H1 (cell line): ENCODE measurements at regions not wholly inside any gene's neighbourhood (a gene's known extent, or its start where the extent isn't known, plus 50 kb on each side); places are given as distances from the start of the nearest gene placed in this dataset.

Source experiments
- CTCF ChIA-PET: fragments of 300-600 bp; sonication (Branson Sonifier 250); formaldehyde crosslinking; loops from one replicate; lab custom pipeline; 2021; ENCODE audit not compliant: partially characterized antibody; lab: Charles Lee
- POLR2A ChIA-PET: fragments of 300-600 bp; sonication (Branson Sonifier 250); formaldehyde crosslinking; loops from one replicate; lab custom pipeline; 2021; ENCODE audit warnings: inconsistent platforms; ENCODE audit not compliant: partially characterized antibody; lab: Charles Lee
- DNase-seq, 2 experiments: peaks; one replicate each; pipeline versions ENCODE4 v3.0.0 to v3.0.0-alpha.2; 2010 to 2022; ENCODE audit warnings: low spot score in 2 of 2, low read depth in 1 of 2, mixed read lengths in 1 of 2
- FAIRE-seq: peaks from 2 replicates; lab custom pipeline; 2011; peaks lifted over from hg19 to GRCh38; lab: Jason Lieb, UNC
- H2AFZ ChIP-seq: 2 replicates; pipeline ENCODE4 v1.8.1; 2012; ENCODE audit warnings: low read length, inconsistent platforms
- H2AK5ac ChIP-seq: 2 replicates; pipeline ENCODE4 v1.6.1; 2013; ENCODE audit warnings: low read depth, low read length
- H2BK120ac ChIP-seq: replicated peaks from 2 replicates; pipeline ENCODE3; 2013; ENCODE audit warnings: low read depth, low read length, inconsistent platforms
- H2BK12ac ChIP-seq: 2 replicates; pipeline ENCODE4 v1.6.1; 2013; ENCODE audit warnings: low read depth, low read length
- H2BK15ac ChIP-seq: 2 replicates; pipeline ENCODE4 v1.6.1; 2013; ENCODE audit warnings: low read length
- H2BK20ac ChIP-seq: 2 replicates; pipeline ENCODE4 v1.6.1; 2013; ENCODE audit warnings: low read length
- H2BK5ac ChIP-seq: 2 replicates; pipeline ENCODE4 v1.6.1; 2013; ENCODE audit warnings: low read depth, low read length
- H3K14ac ChIP-seq: 2 replicates; pipeline ENCODE4 v1.6.1; 2013; ENCODE audit warnings: inconsistent platforms; ENCODE audit not compliant: insufficient read length
- H3K18ac ChIP-seq: 2 replicates; pipeline ENCODE4 v1.6.1; 2013; ENCODE audit warnings: low read length; ENCODE audit errors: extremely low read depth
- H3K23ac ChIP-seq: 2 replicates; pipeline ENCODE4 v1.6.1; 2013; ENCODE audit warnings: inconsistent platforms; ENCODE audit not compliant: insufficient read length
- H3K23me2 ChIP-seq: 2 replicates; pipeline ENCODE4 v1.6.1; 2013; ENCODE audit warnings: low read depth, low read length
- H3K27ac ChIP-seq: 2 replicates; pipeline ENCODE4 v1.6.1; 2011; ENCODE audit warnings: low read depth, low read length, inconsistent platforms
- H3K27me3 ChIP-seq, 4 experiments: replicated peaks in 1 of 4; 1 replicate in 1 of 4; 2 replicates in 3 of 4; pipeline versions ENCODE4 v1.6.1 to v1.8.1; 2011 to 2013; ENCODE audit warnings: low read length in 3 of 4, mild to moderate bottlenecking in 3 of 4, inconsistent platforms in 2 of 4, mixed read lengths in 2 of 4, moderate library complexity in 1 of 4; ENCODE audit not compliant: control insufficient read depth in 3 of 4, insufficient read depth in 3 of 4; ENCODE audit errors: extremely low read depth in 1 of 4
- H3K36me3 ChIP-seq, 4 experiments: 2 replicates each; pipeline versions ENCODE4 v1.6.1 to v1.8.1; 2011 to 2013; ENCODE audit warnings: mild to moderate bottlenecking in 4 of 4, low read length in 3 of 4, moderate library complexity in 2 of 4, control low read depth in 1 of 4, inconsistent platforms in 1 of 4; ENCODE audit not compliant: insufficient read depth in 4 of 4, control insufficient read depth in 2 of 4
- H3K4ac ChIP-seq: replicated peaks from 2 replicates; pipeline ENCODE3; 2013; ENCODE audit warnings: low read length, low read depth, mixed read lengths, inconsistent platforms; ENCODE audit not compliant: insufficient read length
- H3K4me1 ChIP-seq, 4 experiments: replicated peaks in 1 of 4; 1 replicate in 1 of 4; 2 replicates in 3 of 4; pipeline versions ENCODE4 v1.6.1 to v1.8.1; 2011 to 2013; ENCODE audit warnings: low read length in 3 of 4, inconsistent platforms in 2 of 4, mixed read lengths in 1 of 4; ENCODE audit not compliant: insufficient read depth in 4 of 4, control insufficient read depth in 3 of 4
- H3K4me2 ChIP-seq, 2 experiments: 2 replicates each; pipeline versions ENCODE4 v1.6.1 to v1.8.1; 2011 to 2013; ENCODE audit warnings: low read depth in 2 of 2, low read length in 2 of 2, control low read depth in 1 of 2, inconsistent platforms in 1 of 2, mild to moderate bottlenecking in 1 of 2; ENCODE audit not compliant: insufficient read depth in 1 of 2
- H3K4me3 ChIP-seq, 4 experiments: fragments of 200-600, 300-600 bp in 1 of 4; sonication (generic), shearing (Covaris generic), sonication (Bioruptor Twin) in 1 of 4; 2 replicates each; pipeline versions ENCODE4 v1.5.1 to v1.8.1; 2011 to 2016; ENCODE audit warnings: low read length in 4 of 4, low read depth in 3 of 4, control low read depth in 2 of 4, inconsistent platforms in 2 of 4, mild to moderate bottlenecking in 2 of 4, mixed read lengths in 1 of 4, moderate library complexity in 1 of 4; ENCODE audit not compliant: insufficient read depth in 2 of 4; ENCODE audit errors: extremely low read depth in 1 of 4
- H3K56ac ChIP-seq: replicated peaks from 2 replicates; pipeline ENCODE3; 2013; ENCODE audit warnings: low read depth, mild to moderate bottlenecking, mixed read lengths, low read length, inconsistent platforms; ENCODE audit not compliant: insufficient read length
- H3K79me1 ChIP-seq: 2 replicates; pipeline ENCODE4 v1.6.1; 2013; ENCODE audit warnings: low read depth, low read length, control low read depth
- H3K79me2 ChIP-seq, 2 experiments: 2 replicates each; pipeline versions ENCODE4 v1.6.1 to v1.8.1; 2012 to 2013; ENCODE audit warnings: low read length in 2 of 2, mild to moderate bottlenecking in 2 of 2, inconsistent platforms in 1 of 2; ENCODE audit not compliant: insufficient read depth in 2 of 2, control insufficient read depth in 1 of 2
- H3K9ac ChIP-seq, 4 experiments: replicated peaks in 1 of 4; 1 replicate in 1 of 4; 2 replicates in 3 of 4; pipeline versions ENCODE4 v1.6.1 to v1.8.1; 2011 to 2013; ENCODE audit warnings: low read depth in 3 of 4, low read length in 3 of 4, control low read depth in 2 of 4, mild to moderate bottlenecking in 2 of 4, moderate library complexity in 2 of 4, inconsistent platforms in 1 of 4; ENCODE audit errors: extremely low read depth in 1 of 4
- H3K9me3 ChIP-seq, 2 experiments: 2 replicates each; pipeline versions ENCODE4 v1.6.1 to v1.8.1; 2012 to 2013; ENCODE audit warnings: mild to moderate bottlenecking in 2 of 2, moderate library complexity in 2 of 2, control low read depth in 1 of 2, inconsistent platforms in 1 of 2, low read depth in 1 of 2, low read length in 1 of 2, mixed read lengths in 1 of 2; ENCODE audit not compliant: insufficient read depth in 2 of 2
- H4K20me1 ChIP-seq, 2 experiments: replicated peaks in 1 of 2; 2 replicates each; pipeline versions ENCODE3 to v1.8.1; 2011 to 2013; ENCODE audit warnings: inconsistent platforms in 2 of 2, low read length in 2 of 2, mild to moderate bottlenecking in 1 of 2; ENCODE audit not compliant: insufficient read depth in 2 of 2, control insufficient read depth in 1 of 2
- H4K5ac ChIP-seq: 2 replicates; pipeline ENCODE4 v1.6.1; 2013; ENCODE audit warnings: low read length, low read depth, mixed read lengths, inconsistent platforms; ENCODE audit not compliant: insufficient read length
- H4K8ac ChIP-seq: 2 replicates; pipeline ENCODE4 v1.8.0; 2013; ENCODE audit warnings: mild to moderate bottlenecking, moderate library complexity, low read length, inconsistent platforms; ENCODE audit not compliant: insufficient read depth; ENCODE audit errors: extremely low read depth
- H4K91ac ChIP-seq: replicated peaks from 2 replicates; pipeline ENCODE3; 2013; ENCODE audit warnings: low read length, mixed read lengths, inconsistent platforms; ENCODE audit not compliant: insufficient read length
- CBX5 ChIP-seq: fragments of 300-800, 300-1000 bp; sonication (generic); IDR thresholded peaks from 2 replicates; pipeline ENCODE4 v1.7.1; 2016; ENCODE audit warnings: antibody characterized with exemption, low read length, low read depth
- CHD1 ChIP-seq: IDR thresholded peaks from 2 replicates; pipeline ENCODE4 v1.6.1; 2012; ENCODE audit warnings: low read depth, low read length, improper control_type of control experiment
- EP300 ChIP-seq, 2 experiments: IDR thresholded peaks; 1 replicate in 1 of 2; 2 replicates in 1 of 2; pipeline ENCODE4 v1.6.1; 2011 to 2012; ENCODE audit warnings: low read depth in 2 of 2, low read length in 2 of 2, mild to moderate bottlenecking in 2 of 2, borderline replicate concordance in 1 of 2, inconsistent platforms in 1 of 2, moderate library complexity in 1 of 2
- GTF2F1 ChIP-seq: IDR thresholded peaks from 2 replicates; pipeline ENCODE4 v1.6.1; 2012; ENCODE audit warnings: low read depth, low read length, improper control_type of control experiment, borderline replicate concordance
- POU5F1 ChIP-seq: IDR thresholded peaks from 2 replicates; pipeline ENCODE4 v1.6.1; 2011; ENCODE audit warnings: low read depth, mild to moderate bottlenecking, low read length, moderate library complexity
- RBBP5 ChIP-seq: IDR thresholded peaks from 2 replicates; pipeline ENCODE4 v1.7.1; 2012; ENCODE audit warnings: low read depth, mild to moderate bottlenecking, inconsistent platforms, low read length, moderate library complexity, borderline replicate concordance
- SAP30 ChIP-seq: fragments of 300-600 bp; sonication (generic); IDR thresholded peaks from 2 replicates; pipeline ENCODE4 v1.7.1; 2012; ENCODE audit warnings: low read length, moderate library complexity, mild to moderate bottlenecking, inconsistent platforms; ENCODE audit not compliant: insufficient read depth, insufficient replicate concordance
- SIRT6 ChIP-seq: IDR thresholded peaks from one replicate; pipeline ENCODE4 v1.7.1; 2012; ENCODE audit warnings: low read length, inconsistent platforms
- SP2 ChIP-seq: IDR thresholded peaks from 2 replicates; pipeline ENCODE4 v1.6.1; 2012; ENCODE audit warnings: mild to moderate bottlenecking, low read length, inconsistent platforms
- SRF ChIP-seq: IDR thresholded peaks from 2 replicates; pipeline ENCODE4 v1.6.1; 2011; ENCODE audit warnings: mild to moderate bottlenecking, low read depth, low read length, moderate library complexity
- SUZ12 ChIP-seq: fragments of 200-600 bp; sonication (generic); IDR thresholded peaks from 2 replicates; pipeline ENCODE4 v1.6.1; 2012; ENCODE audit warnings: mild to moderate bottlenecking, inconsistent platforms, low read length, moderate library complexity, mixed read lengths
- TEAD4 ChIP-seq: IDR thresholded peaks from 2 replicates; pipeline ENCODE4 v1.6.1; 2012; ENCODE audit warnings: low read depth, low read length, inconsistent platforms, mixed read lengths
- USF2 ChIP-seq: IDR thresholded peaks from 2 replicates; pipeline ENCODE4 v1.6.1; 2011; ENCODE audit warnings: low read length, improper control_type of control experiment
- WGBS, 2 experiments: shearing (Covaris generic) in 1 of 2; methylation state at CpG; one replicate each; pipeline versions ENCODE4 v1.1.6 to v1.1.7; 2013 to 2015; ENCODE audit warnings: low lambda C conversion rate in 2 of 2, mixed read lengths in 2 of 2, inconsistent platforms in 1 of 2, low coverage in 1 of 2, missing lambda C conversion rate in 1 of 2; ENCODE audit not compliant: insufficient replicate concordance in 2 of 2, insufficient coverage in 1 of 2, insufficient read length in 1 of 2; ENCODE audit errors: extremely low coverage in 1 of 2, missing lambda C conversion rate in 1 of 2; 5-methylcytosine and 5-hydroxymethylcytosine counted together
- TF ChIP-seq, protein P1 (sequence below): IDR thresholded peaks from 2 replicates; pipeline ENCODE4 v1.6.1; 2011; ENCODE audit warnings: low read depth, mild to moderate bottlenecking, low read length; ENCODE audit not compliant: insufficient read depth

GRCh38 chr6:168827586-168827871 lies 386.5 kb downstream of the SMOC2 start:
- Histone ChIP-seq H3K14ac (no peak overlapping the region), H2BK12ac (no peak overlapping the region), H4K8ac (no peak overlapping the region), H4K91ac (no peak overlapping the region), H3K4me1 (peaks cover 0 to 3% (median 0%) of the 10 kb centered on the region in 4 experiments; a peak in 4 of 7 replicates), H2BK15ac (no peak overlapping the region), H2BK20ac (no peak overlapping the region), H3K27me3 (no peaks in the 10 kb centered on the region), H3K56ac (no peak overlapping the region), H3K9ac (no peak overlapping the region), H2BK120ac (no peak overlapping the region), H3K79me1 (no peaks in the 10 kb centered on the region), H4K20me1 (no peaks in the 10 kb centered on the region), H3K36me3 (no peaks in the 10 kb centered on the region), H3K4ac (no peak overlapping the region), H3K23ac (no peak overlapping the region), H3K23me2 (no peaks in the 10 kb centered on the region), H4K5ac (no peak overlapping the region), H3K27ac (no peak overlapping the region), H3K4me3 (no peak overlapping the region), H3K79me2 (no peaks in the 10 kb centered on the region), H2AK5ac (no peak overlapping the region), H2AFZ (peak overlapping the region; percentile 85; the same call in 1 of the 2 replicates), H3K18ac (no peak overlapping the region), H2BK5ac (no peak overlapping the region), H3K9me3 (0 out of 4 replicates have a peak, but pooled peaks cover 0 to 2% of the 10 kb centered on the region in 2 experiments), H3K4me2 (no peak overlapping the region)
- no peak for FAIRE-seq
- ChIA-PET CTCF (no interaction called here), POLR2A (no interaction called here)
- no peak for DNase-seq
- WGBS, 2 experiments, result 92% methylated on average over 4 of the region's 4 CpGs; no CpG with 5 or more reads in 1 of the 2 experiments
- no peak for TF ChIP-seq SRF
- no peak for TF ChIP-seq SAP30
- no peak for TF ChIP-seq CBX5
- TF ChIP-seq POU5F1, result no peak
- no peak for TF ChIP-seq CHD1
- no peak for TF ChIP-seq RBBP5
- no peak for TF ChIP-seq TEAD4
- no peak for TF ChIP-seq GTF2F1
- no peak for TF ChIP-seq SIRT6
- TF ChIP-seq SP2, result no peak
- TF ChIP-seq, protein P1, sequence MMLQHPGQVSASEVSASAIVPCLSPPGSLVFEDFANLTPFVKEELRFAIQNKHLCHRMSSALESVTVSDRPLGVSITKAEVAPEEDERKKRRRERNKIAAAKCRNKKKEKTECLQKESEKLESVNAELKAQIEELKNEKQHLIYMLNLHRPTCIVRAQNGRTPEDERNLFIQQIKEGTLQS, result no peak
- TF ChIP-seq EP300 (IDR thresholded peaks at IDR 0.05; ENCODE audit: borderline replicate concordance in 1 of 2, low read depth in 2 of 2, low read length in 2 of 2), result no peak
- TF ChIP-seq SUZ12, result no peak
- TF ChIP-seq USF2, result no peak
